ENCODE measurements at regions not wholly inside any gene's neighbourhood (a gene's known extent, or its start where the extent isn't known, plus 50 kb on each side); places are given as distances from the start of the nearest gene placed in this dataset.

GRCh38 chr2:104741860-104742259 lies 112.1 kb upstream of the POU3F3 start:
- TF ChIP-seq EZH2phosphoT487 (IDR thresholded peaks at IDR 0.05; ENCODE audit: unreplicated experiment) (no peak), CTCF (conservative IDR thresholded peaks at IDR 0.05; ENCODE audit: low read depth in 2 of 2) (no peak), POLR2AphosphoS5 (IDR thresholded peaks at IDR 0.05; ENCODE audit: low read depth) (no peak), ZNF331 (CRISPR knock-in tag; IDR thresholded peaks at IDR 0.05; ENCODE audit: low read depth) (no peak), EZH2 (IDR thresholded peaks at IDR 0.05; ENCODE audit: low read depth, unreplicated experiment) (no peak)
